ENCODE measurements at regions not wholly inside any gene's neighbourhood (a gene's known extent, or its start where the extent isn't known, plus 50 kb on each side); places are given as distances from the start of the nearest gene placed in this dataset.

GRCh38 chr2:239506101-239506857 is 105.5 kb upstream of the HDAC4 start:
- no peaks in the 10 kb centered on the region for H3K4me1 ChIP-seq (ENCODE audit: insufficient read depth, low read length)
- no peak overlapping the region for H3K27ac ChIP-seq (ENCODE audit: low read length)
- H3K9me3 ChIP-seq (ENCODE audit: insufficient read depth, low read depth, low read length) = no peaks in the 10 kb centered on the region
- no peak overlapping the region for H3K9ac ChIP-seq (ENCODE audit: low read depth, low read length)
- no peaks in the 10 kb centered on the region for H3K27me3 ChIP-seq (ENCODE audit: insufficient read depth, low read length)
- no peaks in the 10 kb centered on the region for H3K36me3 ChIP-seq (ENCODE audit: insufficient read depth, low read depth, low read length)
- H3K4me3 ChIP-seq (ENCODE audit: low read length) = no peak overlapping the region

GRCh38 chr2:239504643-239505235 is 103.9 kb upstream of the HDAC4 start:
- H3K27ac ChIP-seq (ENCODE audit: low read length) = no peak overlapping the region
- no peaks in the 10 kb centered on the region for H3K4me1 ChIP-seq (ENCODE audit: insufficient read depth, low read length)
- no peak overlapping the region for H3K4me3 ChIP-seq (ENCODE audit: low read length)
- no peaks in the 10 kb centered on the region for H3K36me3 ChIP-seq (ENCODE audit: insufficient read depth, low read depth, low read length)
- H3K27me3 ChIP-seq (ENCODE audit: insufficient read depth, low read length) = no peaks in the 10 kb centered on the region; the same call in 1 of the 2 replicates
- H3K9me3 ChIP-seq (ENCODE audit: insufficient read depth, low read depth, low read length) = no peaks in the 10 kb centered on the region
- no peak overlapping the region for H3K9ac ChIP-seq (ENCODE audit: low read depth, low read length)

- Histone ChIP-seq H3K4me1 (ENCODE audit: insufficient read depth, low read length) (no peaks in the 10 kb centered on the region), H3K27me3 (ENCODE audit: insufficient read depth, low read length) (no peaks in the 10 kb centered on the region; the same call in 1 of the 2 replicates), H3K9ac (ENCODE audit: low read depth, low read length) (no peak overlapping the region), H3K9me3 (ENCODE audit: insufficient read depth, low read depth, low read length) (no peaks in the 10 kb centered on the region), H3K27ac (ENCODE audit: low read length) (no peak overlapping the region), H3K4me3 (ENCODE audit: low read length) (no peak overlapping the region), H3K36me3 (ENCODE audit: insufficient read depth, low read depth, low read length) (no peaks in the 10 kb centered on the region)
These were observed 101.8 kb upstream of the HDAC4 start for GRCh38 chr2:239502430-239503186.

- Histone ChIP-seq H3K27me3 (ENCODE audit: insufficient read depth, low read length) (no peaks in the 10 kb centered on the region; the same call in 1 of the 2 replicates), H3K9ac (ENCODE audit: low read depth, low read length) (no peak overlapping the region), H3K27ac (ENCODE audit: low read length) (no peak overlapping the region), H3K36me3 (ENCODE audit: insufficient read depth, low read depth, low read length) (no peaks in the 10 kb centered on the region), H3K4me3 (ENCODE audit: low read length) (no peak overlapping the region), H3K9me3 (ENCODE audit: insufficient read depth, low read depth, low read length) (no peaks in the 10 kb centered on the region; the same call in 1 of the 2 replicates), H3K4me1 (ENCODE audit: insufficient read depth, low read length) (no peaks in the 10 kb centered on the region)
These were observed 100.0 kb upstream of the HDAC4 start for GRCh38 chr2:239500574-239501550.

GRCh38 chr2:239499726-239500573 is 99.1 kb upstream of the HDAC4 start:
- H3K9ac ChIP-seq (ENCODE audit: low read depth, low read length) = no peak overlapping the region
- H3K27me3 ChIP-seq (ENCODE audit: insufficient read depth, low read length) = no peaks in the 10 kb centered on the region; the same call in 1 of the 2 replicates
- H3K27ac ChIP-seq (ENCODE audit: low read length) = no peak overlapping the region
- no peaks in the 10 kb centered on the region for H3K4me1 ChIP-seq (ENCODE audit: insufficient read depth, low read length)
- no peaks in the 10 kb centered on the region; the same call in 1 of the 2 replicates for H3K9me3 ChIP-seq (ENCODE audit: insufficient read depth, low read depth, low read length)
- H3K36me3 ChIP-seq (ENCODE audit: insufficient read depth, low read depth, low read length) = no peaks in the 10 kb centered on the region
- H3K4me3 ChIP-seq (ENCODE audit: low read length) = no peak overlapping the region

- no peaks in the 10 kb centered on the region; the same call in 1 of the 2 replicates for H3K27me3 ChIP-seq (ENCODE audit: insufficient read depth, low read length)
- no peak overlapping the region for H3K4me3 ChIP-seq (ENCODE audit: low read length)
- H3K9me3 ChIP-seq (ENCODE audit: insufficient read depth, low read depth, low read length) = no peaks in the 10 kb centered on the region; the same call in 1 of the 2 replicates
- H3K4me1 ChIP-seq (ENCODE audit: insufficient read depth, low read length) = no peaks in the 10 kb centered on the region
- no peak overlapping the region for H3K27ac ChIP-seq (ENCODE audit: low read length)
- H3K36me3 ChIP-seq (ENCODE audit: insufficient read depth, low read depth, low read length) = no peaks in the 10 kb centered on the region
- no peak overlapping the region for H3K9ac ChIP-seq (ENCODE audit: low read depth, low read length)
These were observed 98.3 kb upstream of the HDAC4 start for GRCh38 chr2:239498981-239499634.

- H3K27me3 ChIP-seq (ENCODE audit: insufficient read depth, low read length) = no peaks in the 10 kb centered on the region; the same call in 1 of the 2 replicates
- H3K27ac ChIP-seq (ENCODE audit: low read length) = no peak overlapping the region
These were observed 97.8 kb upstream of the HDAC4 start for GRCh38 chr2:239498576-239498975.

GRCh38 chr2:239496700-239497099 is 95.9 kb upstream of the HDAC4 start:
- H3K36me3 ChIP-seq (ENCODE audit: insufficient read depth, low read depth, low read length) = no peaks in the 10 kb centered on the region
- H3K4me1 ChIP-seq (ENCODE audit: insufficient read depth, low read length) = no peaks in the 10 kb centered on the region
- no peaks in the 10 kb centered on the region; the same call in 1 of the 2 replicates for H3K27me3 ChIP-seq (ENCODE audit: insufficient read depth, low read length)
- no peak overlapping the region for H3K27ac ChIP-seq (ENCODE audit: low read length)
- H3K4me3 ChIP-seq (ENCODE audit: low read length) = no peak overlapping the region
- no peak overlapping the region for H3K9ac ChIP-seq (ENCODE audit: low read depth, low read length)
- no peaks in the 10 kb centered on the region; the same call in 1 of the 2 replicates for H3K9me3 ChIP-seq (ENCODE audit: insufficient read depth, low read depth, low read length)

More at GRCh38 chr2:239498576-239498975, 97.8 kb upstream of the HDAC4 start:
- Histone ChIP-seq H3K4me3 (ENCODE audit: low read length) (no peak overlapping the region), H3K4me1 (ENCODE audit: insufficient read depth, low read length) (no peaks in the 10 kb centered on the region), H3K9me3 (ENCODE audit: insufficient read depth, low read depth, low read length) (no peaks in the 10 kb centered on the region; the same call in 1 of the 2 replicates), H3K9ac (ENCODE audit: low read depth, low read length) (no peak overlapping the region), H3K36me3 (ENCODE audit: insufficient read depth, low read depth, low read length) (no peaks in the 10 kb centered on the region)

- H3K27me3 ChIP-seq (ENCODE audit: insufficient read depth, low read length) = no peaks in the 10 kb centered on the region; the same call in 1 of the 2 replicates
- H3K36me3 ChIP-seq (ENCODE audit: insufficient read depth, low read depth, low read length) = no peaks in the 10 kb centered on the region
- H3K9ac ChIP-seq (ENCODE audit: low read depth, low read length) = no peak overlapping the region
- H3K27ac ChIP-seq (ENCODE audit: low read length) = no peak overlapping the region
- H3K9me3 ChIP-seq (ENCODE audit: insufficient read depth, low read depth, low read length) = no peaks in the 10 kb centered on the region; the same call in 1 of the 2 replicates
- H3K4me1 ChIP-seq (ENCODE audit: insufficient read depth, low read length) = no peaks in the 10 kb centered on the region
- H3K4me3 ChIP-seq (ENCODE audit: low read length) = no peak overlapping the region
These were observed 95.0 kb upstream of the HDAC4 start for GRCh38 chr2:239495791-239496233.

GRCh38 chr2:239495175-239495574 is 94.4 kb upstream of the HDAC4 start:
- no peak overlapping the region for H3K9ac ChIP-seq (ENCODE audit: low read depth, low read length)
- no peak overlapping the region for H3K4me3 ChIP-seq (ENCODE audit: low read length)
- H3K27me3 ChIP-seq (ENCODE audit: insufficient read depth, low read length) = no peaks in the 10 kb centered on the region; the same call in 1 of the 2 replicates
- H3K9me3 ChIP-seq (ENCODE audit: insufficient read depth, low read depth, low read length) = no peaks in the 10 kb centered on the region; the same call in 1 of the 2 replicates
- no peaks in the 10 kb centered on the region for H3K4me1 ChIP-seq (ENCODE audit: insufficient read depth, low read length)
- H3K36me3 ChIP-seq (ENCODE audit: insufficient read depth, low read depth, low read length) = no peaks in the 10 kb centered on the region
- H3K27ac ChIP-seq (ENCODE audit: low read length) = no peak overlapping the region

Data from iPS-20b (cell line).